Endodermal cell (in vitro differentiated cells): ENCODE measurements at regions not wholly inside any gene's neighbourhood (a gene's known extent, or its start where the extent isn't known, plus 50 kb on each side); places are given as distances from the start of the nearest gene placed in this dataset.

Experiments
- DNase-seq: peaks from one replicate; pipeline ENCODE4 v3.0.0-alpha.2; 2017
- H3K27ac ChIP-seq: 2 replicates; pipeline ENCODE4 v1.5.1; 2013; ENCODE audit warnings: mild to moderate bottlenecking, low read depth, low read length, moderate library complexity
- H3K27me3 ChIP-seq: 2 replicates; pipeline ENCODE4 v1.6.1; 2013; ENCODE audit warnings: mild to moderate bottlenecking, low read length, moderate library complexity; ENCODE audit not compliant: insufficient read depth, control insufficient read depth, poor library complexity, severe bottlenecking
- H3K36me3 ChIP-seq: 2 replicates; pipeline ENCODE4 v1.7.0; 2013; ENCODE audit warnings: mild to moderate bottlenecking, low read length, moderate library complexity; ENCODE audit not compliant: control insufficient read depth, insufficient read depth
- H3K4me1 ChIP-seq: one replicate; pipeline ENCODE4 v1.7.0; 2013; ENCODE audit warnings: low read length; ENCODE audit not compliant: control insufficient read depth, insufficient read depth
- H3K4me3 ChIP-seq: 2 replicates; pipeline ENCODE4 v1.5.1; 2013; ENCODE audit warnings: mild to moderate bottlenecking, low read length, moderate library complexity
- H3K9ac ChIP-seq: 2 replicates; pipeline ENCODE4 v1.6.1; 2013; ENCODE audit warnings: mild to moderate bottlenecking, low read length, moderate library complexity; ENCODE audit not compliant: poor library complexity, severe bottlenecking; ENCODE audit errors: extremely low read depth
- H3K9me3 ChIP-seq: 2 replicates; pipeline ENCODE4 v1.6.1; 2013; ENCODE audit warnings: mild to moderate bottlenecking, low read length, moderate library complexity; ENCODE audit not compliant: control insufficient read depth
- H3K27ac Mint-ChIP-seq: 2 replicates; pipeline ENCODE4 v1.8.0; 2020; ENCODE audit warnings: mixed read lengths
- H3K27me3 Mint-ChIP-seq: 2 replicates; pipeline ENCODE4 v1.8.0; 2021; ENCODE audit warnings: mild to moderate bottlenecking, mixed read lengths; ENCODE audit not compliant: insufficient read depth
- H3K36me3 Mint-ChIP-seq: 2 replicates; pipeline ENCODE4 v1.8.0; 2020; ENCODE audit warnings: low read depth, mixed read lengths
- H3K4me1 Mint-ChIP-seq: 2 replicates; pipeline ENCODE4 v1.8.0; 2020; ENCODE audit warnings: mixed read lengths
- H3K4me3 Mint-ChIP-seq: 2 replicates; pipeline ENCODE4 v1.8.0; 2020; ENCODE audit warnings: mild to moderate bottlenecking, moderate library complexity, mixed read lengths
- H3K9me3 Mint-ChIP-seq: 2 replicates; pipeline ENCODE4 v1.8.0; 2020; ENCODE audit warnings: mild to moderate bottlenecking, mixed read lengths
- WGBS, 2 experiments: methylation state at CpG; one replicate each; pipeline versions ENCODE4 v1.1.5 to v1.1.7; 2013; ENCODE audit warnings: missing lambda C conversion rate in 2 of 2, mixed read lengths in 1 of 2; ENCODE audit not compliant: insufficient coverage in 1 of 2, insufficient read length in 1 of 2; 5-methylcytosine and 5-hydroxymethylcytosine counted together
- TF ChIP-seq, protein P1 (sequence below): fragments of 200-600 bp; sonication (generic); conservative IDR thresholded peaks from 2 replicates; pipeline ENCODE4 v1.5.0; 2021; ENCODE audit warnings: antibody characterized with exemption, mild to moderate bottlenecking

DNA sequence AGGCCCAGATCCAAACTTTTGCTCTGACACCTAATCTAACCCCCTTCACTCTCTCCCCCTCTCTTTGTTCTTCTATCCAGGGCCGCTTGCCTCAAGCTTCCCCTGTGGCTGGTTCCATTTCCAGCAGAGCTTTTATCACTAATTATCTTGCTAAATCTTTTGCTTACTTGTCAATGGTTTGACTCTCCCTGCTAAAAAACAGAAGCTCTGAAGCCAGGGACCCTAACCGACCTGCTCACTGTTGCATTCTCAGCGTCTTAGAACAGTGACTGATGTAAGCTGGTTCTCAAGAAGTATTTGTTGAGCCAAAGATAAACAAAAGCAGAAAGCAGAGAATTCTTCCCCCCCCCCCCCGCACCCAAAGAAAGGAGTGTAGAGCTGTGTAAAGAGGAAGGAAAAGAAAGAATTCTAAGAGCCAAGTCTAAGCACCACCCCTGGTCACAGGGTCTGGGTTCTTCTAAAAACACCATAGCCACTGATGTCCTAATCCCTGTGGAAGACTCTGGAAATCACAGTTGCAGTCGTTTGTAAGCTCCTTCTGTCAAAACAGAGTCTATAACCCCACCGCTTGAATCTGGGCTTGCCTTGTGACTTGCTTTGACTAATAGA lies 385.8 kb downstream of the MED13L start:
- peaks cover 14% of the 10 kb centered on the region for H3K4me1 ChIP-seq
- no peak overlapping the region for H3K9ac ChIP-seq
- 17 to 36% methylated on average over 1 to 5 of the region's 6 CpGs for WGBS, 2 experiments
- no peaks in the 10 kb centered on the region for H3K9me3 ChIP-seq
- no peaks in the 10 kb centered on the region for H3K36me3 ChIP-seq
- peaks cover 11% of the 10 kb centered on the region for H3K9me3 Mint-ChIP-seq
- TF ChIP-seq, protein P1, sequence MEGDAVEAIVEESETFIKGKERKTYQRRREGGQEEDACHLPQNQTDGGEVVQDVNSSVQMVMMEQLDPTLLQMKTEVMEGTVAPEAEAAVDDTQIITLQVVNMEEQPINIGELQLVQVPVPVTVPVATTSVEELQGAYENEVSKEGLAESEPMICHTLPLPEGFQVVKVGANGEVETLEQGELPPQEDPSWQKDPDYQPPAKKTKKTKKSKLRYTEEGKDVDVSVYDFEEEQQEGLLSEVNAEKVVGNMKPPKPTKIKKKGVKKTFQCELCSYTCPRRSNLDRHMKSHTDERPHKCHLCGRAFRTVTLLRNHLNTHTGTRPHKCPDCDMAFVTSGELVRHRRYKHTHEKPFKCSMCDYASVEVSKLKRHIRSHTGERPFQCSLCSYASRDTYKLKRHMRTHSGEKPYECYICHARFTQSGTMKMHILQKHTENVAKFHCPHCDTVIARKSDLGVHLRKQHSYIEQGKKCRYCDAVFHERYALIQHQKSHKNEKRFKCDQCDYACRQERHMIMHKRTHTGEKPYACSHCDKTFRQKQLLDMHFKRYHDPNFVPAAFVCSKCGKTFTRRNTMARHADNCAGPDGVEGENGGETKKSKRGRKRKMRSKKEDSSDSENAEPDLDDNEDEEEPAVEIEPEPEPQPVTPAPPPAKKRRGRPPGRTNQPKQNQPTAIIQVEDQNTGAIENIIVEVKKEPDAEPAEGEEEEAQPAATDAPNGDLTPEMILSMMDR, result no peak
- peak overlapping the region; percentile 42 for H3K27ac Mint-ChIP-seq
- peaks cover 29% of the 10 kb centered on the region for H3K4me1 Mint-ChIP-seq
- no peak overlapping the region for H3K27ac ChIP-seq
- no peak overlapping the region for H3K4me3 ChIP-seq
- peaks cover 10% of the 10 kb centered on the region for H3K27me3 Mint-ChIP-seq
- peaks cover 26% of the 10 kb centered on the region for H3K27me3 ChIP-seq
- H3K4me3 Mint-ChIP-seq, result no peak overlapping the region
- H3K36me3 Mint-ChIP-seq, result no peaks in the 10 kb centered on the region
- peak; percentile 74 for DNase-seq

DNA sequence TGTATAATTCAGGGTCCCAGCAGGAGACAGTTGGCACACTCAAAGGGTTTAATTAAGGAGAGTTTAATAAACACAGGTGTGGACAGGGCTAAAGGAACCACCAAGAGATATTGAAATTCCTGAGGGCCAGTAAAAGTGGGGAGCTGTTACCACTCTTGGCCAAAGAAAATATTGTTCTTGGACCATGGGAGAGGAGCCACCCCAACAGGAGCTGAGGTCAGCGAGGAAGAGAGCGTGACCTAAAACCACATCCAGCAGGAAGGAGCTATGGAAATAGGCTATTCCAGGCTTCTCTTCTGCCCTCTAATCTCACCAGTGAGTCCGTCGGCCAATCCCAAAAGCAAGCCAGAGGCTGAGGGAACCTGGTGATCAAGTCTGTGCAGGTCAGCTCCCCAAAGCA lies 390.8 kb downstream of the MED13L start:
- DNase-seq, result no peak
- Histone ChIP-seq H3K4me1 (peaks cover 7% of the 10 kb centered on the region), H3K27me3 (peaks cover 15% of the 10 kb centered on the region), H3K9me3 (no peaks in the 10 kb centered on the region), H3K9ac (no peak overlapping the region), H3K4me3 (no peak overlapping the region), H3K27ac (no peak overlapping the region), H3K36me3 (no peaks in the 10 kb centered on the region)
- Mint-ChIP-seq H3K9me3 (no peaks in the 10 kb centered on the region), H3K36me3 (no peaks in the 10 kb centered on the region), H3K4me3 (no peak overlapping the region), H3K27ac (no peak overlapping the region), H3K4me1 (peaks cover 9% of the 10 kb centered on the region), H3K27me3 (no peaks in the 10 kb centered on the region)
- WGBS, 2 experiments, result 88 to 100% methylated on average over 4 of the region's 4 CpGs
- TF ChIP-seq, protein P1, result no peak

DNA sequence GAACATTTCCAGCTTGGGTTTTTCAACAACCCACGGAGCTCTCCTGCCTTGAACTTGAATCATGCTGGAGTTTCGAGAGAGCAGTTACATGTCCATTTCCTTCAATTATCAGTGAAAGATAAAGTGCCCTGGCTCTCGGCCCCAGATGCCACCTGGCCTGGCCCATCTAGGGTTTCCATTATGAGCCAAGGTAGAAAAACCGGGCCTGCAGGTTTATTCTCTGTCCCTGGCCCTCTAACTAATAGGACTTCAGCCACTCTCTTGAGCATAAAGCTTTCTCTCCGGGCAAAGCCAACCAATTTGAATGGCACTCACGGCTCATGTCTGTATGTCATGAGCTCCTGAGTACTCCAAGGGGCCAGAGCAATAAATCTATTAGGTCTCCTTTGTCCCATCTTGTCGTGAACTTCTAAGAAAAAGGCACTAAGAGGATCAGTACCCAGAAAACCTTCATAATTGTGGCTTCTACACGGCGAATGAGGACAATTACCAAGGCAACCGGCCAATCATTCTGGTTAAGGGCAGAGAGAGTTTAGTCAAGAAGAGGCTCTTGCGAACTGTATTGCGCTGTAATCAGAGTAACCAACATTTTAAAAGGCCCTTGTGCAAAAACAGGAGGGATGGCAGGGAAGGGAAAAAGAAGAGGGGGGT lies 392.3 kb downstream of the MED13L start:
- Histone ChIP-seq H3K36me3 (no peaks in the 10 kb centered on the region), H3K27ac (no peak overlapping the region), H3K4me3 (no peak overlapping the region), H3K9ac (no peak overlapping the region), H3K9me3 (no peaks in the 10 kb centered on the region), H3K27me3 (peaks cover 5% of the 10 kb centered on the region), H3K4me1 (no peaks in the 10 kb centered on the region)
- Mint-ChIP-seq H3K4me1 (no peaks in the 10 kb centered on the region), H3K9me3 (peaks cover 2% of the 10 kb centered on the region), H3K4me3 (no peak overlapping the region), H3K27me3 (no peaks in the 10 kb centered on the region), H3K27ac (no peak overlapping the region), H3K36me3 (no peaks in the 10 kb centered on the region)
- 90 to 92% methylated on average over 11 to 12 of the region's 12 CpGs for WGBS, 2 experiments
- TF ChIP-seq, protein P1, result no peak
- peak; percentile 22 for DNase-seq
